K562 (cell line): ENCODE measurements at regions not wholly inside any gene's neighbourhood (a gene's known extent, or its start where the extent isn't known, plus 50 kb on each side); places are given as distances from the start of the nearest gene placed in this dataset.

Source experiments
- ATAC-seq: fragments of 200-7000 bp; cut with Tn5 transposase; 3 replicates; pipeline ENCODE4 v1.9.1; 2020; ENCODE audit warnings: moderate library complexity
- BruUV-seq: library from RNA; stranded (reverse); fragments of 400-500 nt; replicated peaks from 2 replicates; lab custom pipeline; 2021; lab: Mats Ljungman, UMichigan
- CTCF ChIA-PET: fragments of 300-600 bp; formaldehyde crosslinking; extraction: SDS; loops from one replicate; lab custom pipeline; 2021; ENCODE audit warnings: low intra/inter-chr PET ratio; lab: Yijun Ruan, JAX
- POLR2A ChIA-PET: fragments of 300-600, 350-650 bp; sonication (Branson Sonifier 250); formaldehyde crosslinking; extraction: SDS; loops from one replicate; lab custom pipeline; 2021; ENCODE audit warnings: antibody characterized with exemption, inconsistent platforms; lab: Yijun Ruan, JAX
- DNase-seq, 4 experiments: peaks; one replicate each; pipeline versions ENCODE4 v3.0.0 to v3.0.0-alpha.2; 2011 to 2018; ENCODE audit warnings: low spot score in 3 of 4, mixed read lengths in 3 of 4; ENCODE audit errors: extremely low read depth in 1 of 4
- FAIRE-seq: peaks from 2 replicates; lab custom pipeline; 2011; peaks lifted over from hg19 to GRCh38; lab: Jason Lieb, UNC
- H2AFZ ChIP-seq: 2 replicates; pipeline ENCODE4 v1.6.0; 2011; ENCODE audit warnings: low read depth, low read length, control low read depth, inconsistent platforms
- H3K27ac ChIP-seq: fragments of 200-600 bp; 3 replicates; pipeline ENCODE4 v1.8.0; 2011; ENCODE audit warnings: low read depth, mild to moderate bottlenecking, control low read depth, inconsistent platforms, low read length, moderate library complexity, mixed read lengths; ENCODE audit errors: extremely low read depth
- H3K27me3 ChIP-seq, 2 experiments: fragments of 300-600 bp in 1 of 2; 2 replicates in 1 of 2; 3 replicates in 1 of 2; pipeline versions ENCODE4 v1.6.0 to v1.8.0; 2011; ENCODE audit warnings: inconsistent platforms in 2 of 2, low read length in 2 of 2, mild to moderate bottlenecking in 1 of 2, mixed read lengths in 1 of 2, moderate library complexity in 1 of 2; ENCODE audit not compliant: control insufficient read depth in 2 of 2, insufficient read depth in 2 of 2
- H3K36me3 ChIP-seq: fragments of 300-600 bp; 3 replicates; pipeline ENCODE4 v1.8.0; 2011; ENCODE audit warnings: mild to moderate bottlenecking, low read length, inconsistent platforms; ENCODE audit not compliant: control insufficient read depth, insufficient read depth
- H3K4me1 ChIP-seq, 2 experiments: fragments of 200-600 bp in 1 of 2; replicated peaks in 1 of 2; 2 replicates in 1 of 2; 3 replicates in 1 of 2; pipeline versions ENCODE4 v1.5.1 to v1.8.0; 2011; ENCODE audit warnings: inconsistent platforms in 2 of 2, low read length in 2 of 2, mild to moderate bottlenecking in 1 of 2, mixed read lengths in 1 of 2, moderate library complexity in 1 of 2; ENCODE audit not compliant: control insufficient read depth in 2 of 2, insufficient read depth in 2 of 2
- H3K4me2 ChIP-seq: 2 replicates; pipeline ENCODE4 v1.6.1; 2011; ENCODE audit warnings: low read length, control low read depth, inconsistent platforms, mixed read lengths; ENCODE audit not compliant: insufficient read depth
- H3K4me3 ChIP-seq: fragments of 200-600 bp; sonication (generic), shearing (Covaris generic); 2 replicates; pipeline ENCODE4 v1.5.1; 2016; ENCODE audit warnings: control low read depth, inconsistent platforms
- H3K79me2 ChIP-seq: fragments of 200-600 bp; 3 replicates; pipeline ENCODE4 v1.8.0; 2011; ENCODE audit warnings: low read length, inconsistent platforms; ENCODE audit not compliant: control insufficient read depth, insufficient read depth
- H3K9ac ChIP-seq, 2 experiments: 2 replicates each; pipeline versions ENCODE4 v1.6.0 to v1.6.1; 2011; ENCODE audit warnings: low read depth in 2 of 2, low read length in 2 of 2, control low read depth in 1 of 2, inconsistent platforms in 1 of 2, mild to moderate bottlenecking in 1 of 2, mixed read lengths in 1 of 2; ENCODE audit not compliant: insufficient read depth in 1 of 2
- H3K9me1 ChIP-seq: one replicate; pipeline ENCODE4 v1.6.0; 2011; ENCODE audit warnings: inconsistent platforms, mild to moderate bottlenecking, low read length, moderate library complexity; ENCODE audit not compliant: control insufficient read depth, insufficient read depth
- H3K9me3 ChIP-seq: replicated peaks from 2 replicates; pipeline ENCODE4 v1.5.1; 2011; ENCODE audit warnings: low read depth, low read length, inconsistent platforms; ENCODE audit not compliant: control insufficient read depth, insufficient read depth
- H4K20me1 ChIP-seq: replicated peaks from 2 replicates; pipeline ENCODE4 v1.6.1; 2011; ENCODE audit warnings: low read length, inconsistent platforms, mixed read lengths; ENCODE audit not compliant: control insufficient read depth, insufficient read depth
- ETV6 ChIP-seq, 3 experiments: fragments of 150-350 bp in 1 of 3; sonication (generic) in 1 of 3; formaldehyde crosslinking in 1 of 3; IDR thresholded peaks; 2 replicates each; pipeline versions ENCODE4 v1.6.1 to v1.8.0; 2014 to 2022; ENCODE audit warnings: borderline replicate concordance in 2 of 3, low read depth in 2 of 3, antibody characterized with exemption in 1 of 3, low read length in 1 of 3, mild to moderate bottlenecking in 1 of 3, missing genetic modification reagents in 1 of 3
- FOXA3 ChIP-seq, 2 experiments: fragments of 450-650 bp in 1 of 2; sonication (generic) in 1 of 2; formaldehyde crosslinking; IDR thresholded peaks in 1 of 2; conservative IDR thresholded peaks in 1 of 2; 2 replicates each; pipeline versions ENCODE4 v1.4.0 to v1.8.0; 2020 to 2022; ENCODE audit warnings: mild to moderate bottlenecking in 2 of 2, missing genetic modification reagents in 1 of 2
- HOXB6 ChIP-seq: fragments of 250-450 bp; sonication (Bioruptor Pico); IDR thresholded peaks from 2 replicates; pipeline ENCODE4 v1.5.1; 2022; ENCODE audit warnings: mild to moderate bottlenecking, borderline replicate concordance
- MAFF ChIP-seq: IDR thresholded peaks from 2 replicates; pipeline ENCODE4 v1.6.1; 2012; ENCODE audit warnings: low read length, improper control_type of control experiment
- MCM5 ChIP-seq: fragments of 450-650 bp; IDR thresholded peaks from 2 replicates; pipeline ENCODE4 v1.6.1; 2016; ENCODE audit warnings: low read depth
- MEIS2 ChIP-seq: fragments of 450-650 bp; IDR thresholded peaks from 2 replicates; pipeline ENCODE4 v1.6.1; 2014; ENCODE audit warnings: mild to moderate bottlenecking; ENCODE audit not compliant: partially characterized antibody
- NBN ChIP-seq: fragments of 450-650 bp; IDR thresholded peaks from 2 replicates; pipeline ENCODE4 v1.6.1; 2016; ENCODE audit warnings: low read depth, mild to moderate bottlenecking
- NCOA2 ChIP-seq, 2 experiments: fragments of 450-650 bp; IDR thresholded peaks; 2 replicates each; pipeline ENCODE4 v1.6.1; 2018; ENCODE audit warnings: mild to moderate bottlenecking in 2 of 2, moderate library complexity in 1 of 2; ENCODE audit not compliant: partially characterized antibody in 2 of 2
- SAFB2 ChIP-seq: fragments of 200-400 bp; formaldehyde crosslinking; IDR thresholded peaks from 2 replicates; pipeline ENCODE4 v1.6.1; 2018; ENCODE audit warnings: borderline replicate concordance, low read length, low read depth, moderate library complexity; ENCODE audit not compliant: severe bottlenecking
- SMARCC2 ChIP-seq: fragments of 450-650 bp; IDR thresholded peaks from 2 replicates; pipeline ENCODE4 v1.6.1; 2017; ENCODE audit warnings: antibody characterized with exemption, moderate library complexity, mild to moderate bottlenecking, low read depth
- SREBF1 ChIP-seq: fragments of 150-350 bp; IDR thresholded peaks from 2 replicates; pipeline ENCODE4 v1.6.1; 2014; ENCODE audit warnings: antibody characterized with exemption, low read depth, low read length, borderline replicate concordance
- TCF7L2 ChIP-seq: fragments of 150-350 bp; IDR thresholded peaks from 2 replicates; pipeline ENCODE4 v1.6.1; 2016; ENCODE audit warnings: low read depth, mild to moderate bottlenecking, low read length, moderate library complexity
- ZNF436 ChIP-seq: fragments of 250-450, 450-650 bp; sonication (Bioruptor Pico); formaldehyde crosslinking; IDR thresholded peaks from 2 replicates; pipeline ENCODE4 v1.7.0; 2020; ENCODE audit warnings: mild to moderate bottlenecking
- WGBS: fragments of 100-300 bp; shearing (Covaris generic); methylation state at CpG from one replicate; pipeline ENCODE4 v1.1.6; 2016; ENCODE audit warnings: low coverage, mixed read lengths; ENCODE audit not compliant: insufficient coverage; ENCODE audit errors: missing lambda C conversion rate; 5-methylcytosine and 5-hydroxymethylcytosine counted together
- in situ Hi-C: fragments of 300-500 bp; cut with MboI; formaldehyde crosslinking; loops from 4 replicates; pipeline ENCODE4 v1.15.0; 2018; ENCODE audit warnings: inconsistent platforms, mixed read lengths
- intact Hi-C: fragments of 100-400 bp; cut with micrococcal nuclease; formaldehyde crosslinking; loops from 2 replicates; pipeline ENCODE4 v1.14.2; 2022
- TF ChIP-seq, protein P1 (sequence below), 3 experiments: fragments of 200-800 bp in 1 of 3; fragments of 250-450 bp in 1 of 3; fragments of 450-650 bp in 1 of 3; sonication (Bioruptor Pico) in 1 of 3; sonication (Bioruptor generic) in 1 of 3; formaldehyde crosslinking in 1 of 3; IDR thresholded peaks; 2 replicates each; pipeline versions ENCODE4 v1.6.1 to v1.8.0; 2016 to 2022; ENCODE audit warnings: mild to moderate bottlenecking in 2 of 3, missing genetic modification characterization in 2 of 3, missing compliant biosample characterization in 1 of 3, moderate library complexity in 1 of 3

DNA sequence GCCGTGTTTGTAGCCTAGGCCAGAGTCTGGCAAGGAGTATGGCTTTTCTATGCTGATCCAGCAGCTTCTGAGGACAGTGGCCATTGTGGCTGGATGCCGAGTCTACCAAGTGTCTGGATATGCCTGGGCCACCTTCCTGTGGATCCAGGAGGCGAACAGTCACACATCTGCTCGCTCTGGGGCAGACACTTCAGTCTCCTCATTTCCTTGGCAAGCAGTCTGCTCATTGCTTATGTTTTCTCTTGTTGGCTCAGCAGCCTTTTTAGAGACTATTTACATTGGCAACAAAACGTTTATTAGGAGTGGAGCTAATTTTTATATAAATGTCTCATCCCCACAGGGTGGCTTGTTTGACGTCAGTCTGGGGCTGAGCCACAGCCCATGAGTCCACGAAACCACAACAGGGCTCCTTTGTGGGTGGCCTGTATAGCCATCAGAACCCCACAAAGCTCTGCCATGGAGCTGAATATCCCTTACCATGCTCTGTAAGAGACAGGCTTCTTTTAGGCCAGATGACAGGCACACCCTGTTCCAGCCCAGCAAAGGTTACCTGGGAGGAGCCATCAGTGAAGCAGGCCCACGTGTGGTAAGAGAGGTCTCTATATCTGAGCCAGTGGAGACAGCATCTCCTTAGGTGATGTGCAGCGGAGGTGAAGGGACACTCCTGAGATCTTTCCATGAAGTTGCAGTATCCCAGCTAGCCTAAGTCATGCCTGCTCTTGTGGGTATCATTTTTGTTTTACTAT is 221.7 kb downstream of the DIRAS2 start (continued):
- TF ChIP-seq ETV6 (IDR thresholded peaks at IDR 0.05; ENCODE audit: borderline replicate concordance in 1 of 2, low read depth in 2 of 2, low read length in 1 of 2) (no peak), ETV6 (CRISPR knock-in tag; IDR thresholded peaks at IDR 0.05; ENCODE audit: borderline replicate concordance) (no peak), FOXA3 (CRISPR knock-in tag; conservative IDR thresholded peaks at IDR 0.05 in 1 of 2, IDR thresholded peaks at IDR 0.05 in 1 of 2) (no peak)

DNA sequence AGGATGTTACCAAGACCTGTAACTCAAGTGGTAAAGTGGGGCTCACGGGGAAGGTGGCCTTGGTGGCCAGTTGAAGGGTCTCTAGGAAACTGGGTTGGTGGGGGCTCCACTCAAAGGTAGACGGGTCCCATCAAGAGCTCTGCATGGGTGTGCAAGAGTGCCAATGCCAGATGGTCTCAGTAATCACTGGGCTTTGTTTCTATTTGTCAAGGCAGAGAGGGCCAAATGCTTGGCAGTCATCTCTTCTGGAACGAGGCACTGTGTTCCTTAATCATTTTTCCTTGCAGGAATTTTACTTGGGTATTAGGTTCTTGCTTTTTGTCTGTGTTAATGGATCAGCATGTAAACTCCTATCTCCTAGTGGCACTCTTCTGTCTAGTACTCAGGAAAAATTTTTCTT is 220.8 kb downstream of the DIRAS2 start:
- H4K20me1 ChIP-seq = no peaks in the 10 kb centered on the region
- FAIRE-seq = no peak
- TF ChIP-seq NBN (no peak), TCF7L2 (no peak), ZNF436 (CRISPR knock-in tag) (no peak), SREBF1 (no peak), SMARCC2 (no peak), MEIS2 (no peak), NCOA2 (IDR thresholded peaks at IDR 0.05; ENCODE audit: partially characterized antibody in 2 of 2) (no peak), HOXB6 (CRISPR knock-in tag) (no peak), MAFF (no peak), SAFB2 (no peak), MCM5 (no peak)
- TF ChIP-seq, protein P1, sequence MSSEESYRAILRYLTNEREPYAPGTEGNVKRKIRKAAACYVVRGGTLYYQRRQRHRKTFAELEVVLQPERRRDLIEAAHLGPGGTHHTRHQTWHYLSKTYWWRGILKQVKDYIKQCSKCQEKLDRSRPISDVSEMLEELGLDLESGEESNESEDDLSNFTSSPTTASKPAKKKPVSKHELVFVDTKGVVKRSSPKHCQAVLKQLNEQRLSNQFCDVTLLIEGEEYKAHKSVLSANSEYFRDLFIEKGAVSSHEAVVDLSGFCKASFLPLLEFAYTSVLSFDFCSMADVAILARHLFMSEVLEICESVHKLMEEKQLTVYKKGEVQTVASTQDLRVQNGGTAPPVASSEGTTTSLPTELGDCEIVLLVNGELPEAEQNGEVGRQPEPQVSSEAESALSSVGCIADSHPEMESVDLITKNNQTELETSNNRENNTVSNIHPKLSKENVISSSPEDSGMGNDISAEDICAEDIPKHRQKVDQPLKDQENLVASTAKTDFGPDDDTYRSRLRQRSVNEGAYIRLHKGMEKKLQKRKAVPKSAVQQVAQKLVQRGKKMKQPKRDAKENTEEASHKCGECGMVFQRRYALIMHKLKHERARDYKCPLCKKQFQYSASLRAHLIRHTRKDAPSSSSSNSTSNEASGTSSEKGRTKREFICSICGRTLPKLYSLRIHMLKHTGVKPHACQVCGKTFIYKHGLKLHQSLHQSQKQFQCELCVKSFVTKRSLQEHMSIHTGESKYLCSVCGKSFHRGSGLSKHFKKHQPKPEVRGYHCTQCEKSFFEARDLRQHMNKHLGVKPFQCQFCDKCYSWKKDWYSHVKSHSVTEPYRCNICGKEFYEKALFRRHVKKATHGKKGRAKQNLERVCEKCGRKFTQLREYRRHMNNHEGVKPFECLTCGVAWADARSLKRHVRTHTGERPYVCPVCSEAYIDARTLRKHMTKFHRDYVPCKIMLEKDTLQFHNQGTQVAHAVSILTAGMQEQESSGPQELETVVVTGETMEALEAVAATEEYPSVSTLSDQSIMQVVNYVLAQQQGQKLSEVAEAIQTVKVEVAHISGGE (CRISPR knock-in tag; IDR thresholded peaks at IDR 0.05) = no peak
- TF ChIP-seq, all 486 proteins: peak for 0
- Histone ChIP-seq H3K4me3 (no peak overlapping the region), H3K9me3 (no peaks in the 10 kb centered on the region), H3K27ac (no peak overlapping the region), H3K27me3 (no peaks in the 10 kb centered on the region), H2AFZ (no peak overlapping the region), H3K36me3 (no peaks in the 10 kb centered on the region), H3K79me2 (no peaks in the 10 kb centered on the region), H3K4me2 (no peak overlapping the region), H3K9ac (no peak overlapping the region), H3K4me1 (no peaks in the 10 kb centered on the region), H3K9me1 (no peaks in the 10 kb centered on the region)
- in situ Hi-C loops = no loop called here
- WGBS = 0% methylated on average over 2 of the region's 3 CpGs
- BruUV-seq = no TSS peak
- intact Hi-C loops = no loop called here
- DNase-seq (no peak), ATAC-seq (no peak)
- CTCF ChIA-PET = no interaction called here
- POLR2A ChIA-PET = no interaction called here
